BLaER1 treated with 17β-estradiol and CSF1 and Interleukin-3, amounts not matched to agents 10 nM and 100 nM (cell line): ENCODE measurements at regions not wholly inside any gene's neighbourhood (a gene's known extent, or its start where the extent isn't known, plus 50 kb on each side); places are given as distances from the start of the nearest gene placed in this dataset.

ENCODE experiments used
- H3K27ac ChIP-seq, 11 experiments: shearing (Covaris generic); formaldehyde crosslinking; 2 replicates each; pipeline ENCODE4 v1.8.1; 2022
- H3K27me3 ChIP-seq, 11 experiments: shearing (Covaris generic); formaldehyde crosslinking; 2 replicates each; pipeline ENCODE4 v1.8.1; 2022
- H3K36me3 ChIP-seq, 11 experiments: shearing (Covaris generic); formaldehyde crosslinking; 2 replicates each; pipeline ENCODE4 v1.8.1; 2022
- H3K4me1 ChIP-seq, 10 experiments: shearing (Covaris generic); formaldehyde crosslinking; 2 replicates each; pipeline ENCODE4 v1.8.1; 2022
- H3K4me2 ChIP-seq, 11 experiments: shearing (Covaris generic); formaldehyde crosslinking; 2 replicates each; pipeline ENCODE4 v1.8.1; 2022
- H3K4me3 ChIP-seq, 10 experiments: shearing (Covaris generic); formaldehyde crosslinking; 2 replicates each; pipeline ENCODE4 v1.8.1; 2022
- H3K9ac ChIP-seq, 11 experiments: shearing (Covaris generic); formaldehyde crosslinking; 2 replicates each; pipeline ENCODE4 v1.8.1; 2022
- H3K9me3 ChIP-seq, 11 experiments: shearing (Covaris generic); formaldehyde crosslinking; replicated peaks in 1 of 11; 2 replicates each; pipeline ENCODE4 v1.8.1; 2022
- H4K20me1 ChIP-seq, 11 experiments: shearing (Covaris generic); formaldehyde crosslinking; 2 replicates each; pipeline ENCODE4 v1.8.1; 2022
- Cebpa-rat ChIP-seq, 11 experiments: shearing (Covaris generic); IDR thresholded peaks; 2 replicates each; pipeline ENCODE4 v1.8.1; 2022

- no peaks in the 10 kb centered on the region for H3K27me3 ChIP-seq
- no peaks in the 10 kb centered on the region for H3K36me3 ChIP-seq
- no peaks in the 10 kb centered on the region for H3K4me1 ChIP-seq
- H4K20me1 ChIP-seq: no peaks in the 10 kb centered on the region
- no peak overlapping the region for H3K4me3 ChIP-seq
- peaks cover 0 to 19% (median 10%) of the 10 kb centered on the region in 11 experiments; a peak in 12 of 22 replicates for H3K9me3 ChIP-seq
- TF ChIP-seq Cebpa-rat (IDR thresholded peaks at IDR 0.05): no peak
- no peak overlapping the region for H3K9ac ChIP-seq
- no peak overlapping the region for H3K27ac ChIP-seq
- H3K4me2 ChIP-seq: no peak overlapping the region
Observed at GRCh38 chr6:62681108-62681507, 395.1 kb upstream of the KHDRBS2 start.

DNA sequence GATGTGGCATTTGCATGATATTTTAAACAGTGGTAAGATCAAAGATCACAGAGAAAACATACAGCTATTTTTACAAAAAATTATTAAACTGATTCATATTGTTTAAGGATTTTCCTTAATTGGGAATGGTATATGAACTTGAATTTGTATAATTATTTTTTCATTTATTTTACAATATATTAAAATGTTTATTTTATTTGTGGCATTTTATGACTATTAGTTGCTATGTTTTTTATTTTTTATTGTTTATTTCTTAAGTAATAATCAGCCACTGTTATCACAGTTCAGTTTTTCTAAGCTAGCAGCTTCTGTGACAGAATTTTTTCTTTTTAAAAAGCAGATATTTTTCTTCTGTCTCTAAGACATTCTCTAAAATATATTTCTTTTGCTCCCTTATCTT is 387.0 kb upstream of the KHDRBS2 start:
- TF ChIP-seq Cebpa-rat (IDR thresholded peaks at IDR 0.05): no peak
- H3K27ac ChIP-seq: no peak overlapping the region
- no peaks in the 10 kb centered on the region for H3K27me3 ChIP-seq
- H4K20me1 ChIP-seq: no peaks in the 10 kb centered on the region
- H3K4me2 ChIP-seq: no peak overlapping the region
- no peak overlapping the region for H3K4me3 ChIP-seq
- H3K9me3 ChIP-seq: peaks cover 0 to 10% (median 5%) of the 10 kb centered on the region in 11 experiments; a peak in 11 of 22 replicates
- no peaks in the 10 kb centered on the region for H3K36me3 ChIP-seq
- H3K9ac ChIP-seq: no peak overlapping the region
- H3K4me1 ChIP-seq: no peaks in the 10 kb centered on the region

GRCh38 chr6:62670490-62671223 is 384.6 kb upstream of the KHDRBS2 start:
- Histone ChIP-seq H4K20me1 (no peaks in the 10 kb centered on the region), H3K9me3 (no peaks in the 10 kb centered on the region), H3K4me3 (no peak overlapping the region), H3K36me3 (no peaks in the 10 kb centered on the region), H3K4me2 (no peak overlapping the region), H3K27ac (no peak overlapping the region), H3K9ac (no peak overlapping the region), H3K4me1 (no peaks in the 10 kb centered on the region), H3K27me3 (no peaks in the 10 kb centered on the region)
- no peak for TF ChIP-seq Cebpa-rat (IDR thresholded peaks at IDR 0.05)

- Histone ChIP-seq H3K9me3 (no peaks in the 10 kb centered on the region), H3K4me3 (no peak overlapping the region), H3K36me3 (no peaks in the 10 kb centered on the region), H3K9ac (no peak overlapping the region), H3K4me2 (no peak overlapping the region), H4K20me1 (no peaks in the 10 kb centered on the region), H3K27ac (no peak overlapping the region), H3K4me1 (no peaks in the 10 kb centered on the region), H3K27me3 (no peaks in the 10 kb centered on the region)
- TF ChIP-seq Cebpa-rat (IDR thresholded peaks at IDR 0.05): no peak
Observed at GRCh38 chr6:62669831-62670230, 383.8 kb upstream of the KHDRBS2 start.

DNA sequence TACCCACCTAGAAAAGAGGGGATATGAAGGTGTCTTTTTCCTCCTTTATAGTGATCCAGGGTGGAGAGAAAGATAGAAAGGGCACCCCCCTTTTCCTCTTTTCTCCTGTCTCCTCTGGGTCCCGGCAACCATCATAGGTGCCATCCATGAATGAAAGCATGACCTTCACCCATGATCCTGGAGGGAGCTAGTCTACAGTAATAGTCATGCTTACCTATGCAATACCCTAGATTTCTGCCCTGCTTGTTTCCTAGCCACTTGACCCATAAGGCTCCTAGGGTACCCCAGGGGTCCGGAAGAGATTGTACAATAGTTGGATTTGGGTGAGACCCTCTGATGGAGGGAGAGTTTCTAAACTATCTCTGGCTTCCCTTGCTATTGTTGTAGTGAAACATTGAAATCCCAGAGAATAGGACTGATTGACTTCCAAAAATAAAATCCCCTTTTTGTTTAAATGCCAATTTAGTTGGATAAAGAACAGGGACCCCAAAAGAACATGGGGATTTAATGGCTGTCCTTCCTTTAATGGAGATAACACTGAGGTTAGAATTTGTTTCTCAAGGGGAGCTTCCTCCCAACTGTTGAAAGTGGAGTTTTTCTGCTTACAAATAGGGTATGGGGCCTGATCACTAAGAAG is 366.8 kb upstream of the KHDRBS2 start:
- no peak for TF ChIP-seq Cebpa-rat (IDR thresholded peaks at IDR 0.05)
- no peaks in the 10 kb centered on the region for H3K4me1 ChIP-seq
- no peak overlapping the region for H3K27ac ChIP-seq
- no peak overlapping the region for H3K9ac ChIP-seq
- no peak overlapping the region for H3K4me3 ChIP-seq
- no peaks in the 10 kb centered on the region for H3K27me3 ChIP-seq
- peaks cover 40 to 76% (median 54%) of the 10 kb centered on the region in 11 experiments for H3K9me3 ChIP-seq
- no peak overlapping the region for H3K4me2 ChIP-seq
- H4K20me1 ChIP-seq: no peaks in the 10 kb centered on the region
- H3K36me3 ChIP-seq: no peaks in the 10 kb centered on the region

GRCh38 chr6:62645274-62645673 is 359.2 kb upstream of the KHDRBS2 start:
- Histone ChIP-seq H3K27ac (no peak overlapping the region), H3K36me3 (no peaks in the 10 kb centered on the region), H3K4me2 (no peak overlapping the region), H3K9me3 (peaks cover 22 to 62% (median 38%) of the 10 kb centered on the region in 11 experiments), H3K4me3 (no peak overlapping the region), H3K9ac (no peak overlapping the region), H3K27me3 (no peaks in the 10 kb centered on the region), H4K20me1 (no peaks in the 10 kb centered on the region), H3K4me1 (no peaks in the 10 kb centered on the region)
- no peak for TF ChIP-seq Cebpa-rat (IDR thresholded peaks at IDR 0.05)

GRCh38 chr6:62640749-62641148 is 354.7 kb upstream of the KHDRBS2 start:
- Histone ChIP-seq H3K27me3 (no peaks in the 10 kb centered on the region), H3K9me3 (peaks cover 11 to 19% (median 14%) of the 10 kb centered on the region in 11 experiments)
- TF ChIP-seq Cebpa-rat (IDR thresholded peaks at IDR 0.05): no peak

GRCh38 chr6:62626661-62627060 is 340.6 kb upstream of the KHDRBS2 start:
- H3K4me1 ChIP-seq: no peaks in the 10 kb centered on the region
- no peak for TF ChIP-seq Cebpa-rat (IDR thresholded peaks at IDR 0.05)
- H3K9ac ChIP-seq: no peak overlapping the region
- no peaks in the 10 kb centered on the region for H4K20me1 ChIP-seq
- no peak overlapping the region for H3K4me3 ChIP-seq
- H3K27me3 ChIP-seq: no peaks in the 10 kb centered on the region
- H3K9me3 ChIP-seq: no peaks in the 10 kb centered on the region
- H3K4me2 ChIP-seq: no peak overlapping the region
- H3K36me3 ChIP-seq: no peaks in the 10 kb centered on the region
- H3K27ac ChIP-seq: no peak overlapping the region

More at GRCh38 chr6:62640749-62641148, 354.7 kb upstream of the KHDRBS2 start:
- H3K4me1 ChIP-seq: no peaks in the 10 kb centered on the region
- H3K27ac ChIP-seq: no peak overlapping the region
- H3K4me3 ChIP-seq: no peak overlapping the region
- no peaks in the 10 kb centered on the region for H3K36me3 ChIP-seq
- no peaks in the 10 kb centered on the region for H4K20me1 ChIP-seq
- no peak overlapping the region for H3K9ac ChIP-seq
- H3K4me2 ChIP-seq: no peak overlapping the region

GRCh38 chr6:62623846-62624532 is 338.0 kb upstream of the KHDRBS2 start:
- H3K9ac ChIP-seq: no peak overlapping the region
- TF ChIP-seq Cebpa-rat (IDR thresholded peaks at IDR 0.05): no peak
- no peaks in the 10 kb centered on the region for H3K36me3 ChIP-seq
- H3K27me3 ChIP-seq: no peaks in the 10 kb centered on the region
- H4K20me1 ChIP-seq: no peaks in the 10 kb centered on the region
- H3K4me1 ChIP-seq: no peaks in the 10 kb centered on the region
- no peak overlapping the region for H3K4me3 ChIP-seq
- H3K27ac ChIP-seq: no peak overlapping the region
- no peaks in the 10 kb centered on the region for H3K9me3 ChIP-seq
- H3K4me2 ChIP-seq: no peak overlapping the region
